Stimulated activated CD8-positive, alpha-beta memory T cell treated with anti-CD3 and anti-CD28 coated beads, Interleukin-12 subunit alpha, Interleukin-12 subunit beta, amount 100 ng/mL, for 1 hour (primary cell): ENCODE measurements at regions not wholly inside any gene's neighbourhood (a gene's known extent, or its start where the extent isn't known, plus 50 kb on each side); places are given as distances from the start of the nearest gene placed in this dataset.
"Not testable (repeated sequence)": the region's sequence is repeated elsewhere in the genome, so short reads cannot be mapped to it uniquely, and the experiment has no call there.

Experiments
- DNase-seq: peaks from one replicate; pipeline ENCODE4 v3.0.0-alpha.2; 2020; ENCODE audit warnings: low read depth

DNA sequence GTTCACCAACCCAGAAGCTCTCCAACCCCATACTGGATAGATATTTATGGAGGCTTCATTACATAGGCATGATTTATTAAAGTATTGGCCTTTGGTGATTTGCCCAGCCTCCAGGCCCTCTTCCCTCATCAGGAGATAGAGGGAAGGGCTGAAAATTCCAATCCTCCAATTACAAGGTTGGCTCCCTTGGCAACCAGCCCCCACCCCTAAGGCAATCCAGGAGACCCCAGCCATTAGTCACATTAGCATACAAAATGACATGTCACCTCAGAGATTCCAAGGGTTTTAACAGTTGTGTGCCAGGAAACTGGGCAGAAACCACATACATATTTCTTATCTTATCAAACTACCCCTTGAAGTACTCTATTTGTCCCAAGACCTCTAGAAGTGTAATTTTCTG, 210.0 kb downstream of the HINT1 start:
- DNase-seq: no peak

DNA sequence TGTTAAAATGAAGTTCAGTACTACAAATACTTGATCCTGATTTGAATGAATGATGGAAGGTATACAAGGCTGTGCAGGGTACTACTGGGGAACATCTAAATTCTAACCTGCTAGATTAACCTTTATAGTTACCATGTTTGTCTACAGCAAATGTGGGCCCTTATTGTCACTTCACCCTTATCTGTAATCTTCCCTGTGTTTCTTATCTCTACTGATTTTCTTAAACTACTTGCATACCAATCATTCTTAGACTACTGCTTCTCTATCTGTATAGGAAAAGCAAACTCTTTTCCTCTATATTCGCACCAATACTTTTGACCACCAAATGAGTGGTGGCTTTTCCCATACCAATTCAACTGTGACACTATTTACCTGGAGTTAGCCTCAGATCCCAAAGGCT, 210.7 kb downstream of the HINT1 start:
- no peak for DNase-seq

GRCh38 chr5:130939059-130939458, 226.0 kb downstream of the HINT1 start:
- no peak for DNase-seq

GRCh38 chr5:130937046-130937445, 228.0 kb downstream of the HINT1 start:
- no peak for DNase-seq

GRCh38 chr5:130923543-130924124, 241.4 kb downstream of the HINT1 start:
- DNase-seq: no peak

DNA sequence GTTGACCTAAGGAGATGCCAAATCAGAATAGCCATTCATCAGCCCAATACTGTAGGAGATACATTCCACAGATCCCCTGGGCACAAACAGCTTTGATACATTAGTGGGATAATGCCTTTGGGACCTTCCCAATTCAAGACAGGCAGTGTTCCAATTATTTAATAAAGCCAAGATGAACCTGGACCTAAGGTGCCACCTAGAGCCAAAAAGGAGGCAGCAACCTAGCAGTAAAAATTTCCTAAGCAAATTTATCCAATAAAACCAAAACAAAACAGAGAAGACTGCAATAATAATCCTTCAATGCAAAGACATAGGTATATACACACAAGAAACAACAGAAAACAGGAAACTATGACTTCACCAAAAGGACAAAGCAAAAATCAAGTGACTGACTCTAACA, 253.0 kb downstream of the HINT1 start:
- DNase-seq: no peak

GRCh38 chr5:130908186-130908585, 256.9 kb downstream of the HINT1 start:
- DNase-seq: no peak

- DNase-seq: not testable (repeated sequence)
Measured at GRCh38 chr5:130897537-130898195, 267.4 kb downstream of the HINT1 start.

GRCh38 chr5:130897181-130897536, 267.9 kb downstream of the HINT1 start:
- not testable (repeated sequence) for DNase-seq

DNA sequence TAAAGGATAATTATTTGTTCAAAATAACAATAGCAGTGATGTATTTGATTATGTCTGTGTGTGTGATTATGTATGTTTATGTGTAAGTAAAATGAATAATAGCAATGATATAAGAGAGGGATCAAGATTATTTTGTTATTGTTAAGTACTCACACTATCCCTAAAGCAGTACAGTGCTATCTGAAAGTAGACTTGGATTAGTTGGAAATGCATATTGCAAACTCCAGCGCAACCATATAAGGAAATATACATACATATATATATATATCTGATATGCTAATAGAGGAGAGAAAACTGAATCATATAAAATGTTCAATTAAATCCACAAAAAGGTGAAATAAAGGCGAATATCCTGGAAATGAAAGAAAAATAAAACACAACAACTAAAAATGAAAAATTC, 268.4 kb downstream of the HINT1 start:
- no peak for DNase-seq

DNA sequence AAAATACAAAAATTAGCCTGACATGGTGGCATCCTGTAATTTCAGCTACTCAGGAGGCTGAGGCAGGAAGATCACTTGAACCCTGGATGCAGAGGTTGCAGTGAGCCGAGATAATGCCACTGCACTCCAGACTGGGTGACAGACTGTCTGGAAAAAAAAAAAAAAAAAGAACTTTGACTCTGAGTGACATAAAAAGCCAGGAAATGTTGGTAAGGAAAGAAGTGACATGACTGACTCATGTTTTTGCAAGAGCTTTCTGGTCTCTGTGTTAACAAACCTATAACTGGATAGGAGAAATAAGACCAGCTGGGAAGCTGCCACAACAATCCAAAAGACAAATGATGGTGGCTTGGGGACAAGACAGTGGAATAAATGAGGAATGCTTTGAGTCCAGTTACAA, 272.1 kb downstream of the HINT1 start:
- DNase-seq: no peak

- no peak for DNase-seq
Measured at GRCh38 chr5:130890610-130891009, 274.4 kb downstream of the HINT1 start.

- no peak for DNase-seq
Measured at GRCh38 chr5:130885691-130886090, 279.4 kb downstream of the HINT1 start.

GRCh38 chr5:130885027-130885426, 280.0 kb downstream of the HINT1 start:
- no peak for DNase-seq

DNA sequence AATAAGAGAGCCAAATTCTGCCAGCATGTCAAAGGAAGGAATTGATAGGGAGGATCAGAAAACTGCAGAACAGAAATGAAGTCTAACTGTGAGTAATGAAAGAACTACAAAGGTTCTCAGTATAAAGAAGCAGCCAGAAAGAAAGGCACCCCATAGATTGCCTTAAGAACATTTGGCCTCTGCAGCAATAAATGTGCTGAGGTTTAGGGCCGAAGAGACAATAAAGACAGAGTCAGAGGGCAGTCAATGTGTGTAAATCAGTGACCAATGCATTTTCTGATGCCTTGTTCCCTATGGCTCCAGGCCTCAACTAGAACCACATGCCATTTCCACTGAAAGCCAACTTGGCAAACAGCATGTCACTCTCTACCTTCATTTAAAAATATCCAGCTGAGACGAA, 281.0 kb downstream of the HINT1 start:
- DNase-seq: no peak

DNA sequence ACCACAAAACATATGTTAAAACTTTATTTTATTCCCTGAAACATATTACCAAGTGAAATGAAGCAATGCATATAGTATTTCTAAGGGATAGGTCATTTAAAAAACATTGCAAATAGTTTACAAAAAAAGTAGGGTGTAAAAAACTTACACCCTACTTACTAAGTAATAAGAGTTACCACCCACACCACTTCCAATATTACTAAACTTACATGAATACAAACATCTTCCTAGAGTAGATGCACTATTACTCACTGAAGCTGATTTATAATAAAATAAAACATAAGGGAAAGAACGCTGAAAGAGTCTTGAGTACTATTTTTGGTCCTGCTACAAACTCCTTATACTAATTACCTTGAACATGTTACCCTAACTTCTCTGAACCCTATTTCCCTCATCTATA, 289.4 kb downstream of the HINT1 start:
- DNase-seq: no peak

GRCh38 chr5:130874861-130875417, 290.1 kb downstream of the HINT1 start:
- no peak for DNase-seq

- DNase-seq: peak; percentile 13
Measured at GRCh38 chr5:130871346-130872086, 293.5 kb downstream of the HINT1 start.

DNA sequence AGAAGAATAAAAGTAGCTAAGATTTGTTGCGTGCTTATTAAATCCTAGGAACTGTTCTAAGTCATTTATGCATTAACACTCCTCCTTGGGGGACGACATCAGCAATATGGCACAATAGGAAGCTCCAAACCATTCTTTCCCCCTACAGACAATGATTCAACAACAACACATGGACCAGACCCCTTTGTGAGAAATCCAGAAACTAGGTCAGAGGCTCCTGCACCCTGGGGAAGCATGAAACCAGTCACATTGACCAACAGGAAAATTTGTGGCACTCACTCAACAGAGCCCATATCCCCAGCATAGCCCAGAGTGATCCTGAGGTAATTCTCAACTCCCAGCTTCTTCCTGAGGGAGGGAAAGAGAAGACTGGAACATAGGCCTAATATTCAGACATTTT, 294.4 kb downstream of the HINT1 start:
- DNase-seq: no peak

DNA sequence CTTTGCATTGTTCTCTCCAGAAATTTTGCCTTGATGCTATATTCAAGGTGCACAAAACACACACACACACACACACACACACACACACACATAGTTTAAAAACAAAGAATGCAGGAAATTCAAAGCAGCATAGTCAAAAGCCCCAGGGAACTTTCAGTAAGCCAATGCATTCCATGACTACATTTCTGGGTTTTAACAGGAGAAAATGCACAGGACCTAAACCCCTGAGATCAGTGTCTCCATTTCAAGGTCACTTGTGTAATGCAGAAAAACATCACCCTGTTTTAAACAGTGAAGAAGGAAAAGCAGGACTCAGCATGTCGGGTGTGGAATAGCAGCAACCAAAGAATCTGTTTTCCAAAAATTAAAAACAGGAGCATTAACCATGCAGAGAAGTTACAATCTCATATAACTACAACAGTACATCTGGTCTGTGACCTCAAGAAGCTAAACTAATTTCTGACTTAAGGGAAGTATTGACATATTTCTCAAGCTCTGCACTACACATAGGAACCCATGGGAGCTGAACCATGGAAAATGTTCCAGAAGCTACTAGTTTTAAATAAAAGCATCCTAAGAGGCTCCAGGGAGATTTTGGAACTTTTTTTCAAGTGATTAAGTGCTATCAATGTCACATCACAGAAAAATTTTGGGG, 296.7 kb downstream of the HINT1 start:
- no peak for DNase-seq

- DNase-seq: no peak
Measured at GRCh38 chr5:130845049-130845765, 319.8 kb downstream of the HINT1 start.
